ENCODE measurements at regions not wholly inside any gene's neighbourhood (a gene's known extent, or its start where the extent isn't known, plus 50 kb on each side); places are given as distances from the start of the nearest gene placed in this dataset.

DNA sequence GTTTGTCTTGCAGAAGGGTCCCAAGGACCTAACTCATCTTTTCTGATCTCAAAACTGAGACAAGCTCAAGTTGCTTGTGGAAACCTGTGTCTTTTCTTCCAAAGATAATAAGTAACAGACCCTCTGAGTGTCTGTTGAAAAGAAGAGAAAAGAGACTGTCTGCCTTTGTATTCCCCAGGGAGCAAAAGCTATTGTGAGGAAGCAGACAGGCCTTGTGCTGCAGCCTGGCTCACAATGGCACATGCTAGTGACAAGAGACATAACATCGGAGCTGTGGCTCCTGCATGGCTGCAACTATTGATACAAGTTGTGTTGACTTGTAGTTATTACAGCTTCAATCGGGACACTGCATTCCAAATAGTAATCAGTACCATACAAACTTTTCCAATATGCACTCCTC, 202.9 kb downstream of the DKK1 start:
- TF ChIP-seq, protein P1, sequence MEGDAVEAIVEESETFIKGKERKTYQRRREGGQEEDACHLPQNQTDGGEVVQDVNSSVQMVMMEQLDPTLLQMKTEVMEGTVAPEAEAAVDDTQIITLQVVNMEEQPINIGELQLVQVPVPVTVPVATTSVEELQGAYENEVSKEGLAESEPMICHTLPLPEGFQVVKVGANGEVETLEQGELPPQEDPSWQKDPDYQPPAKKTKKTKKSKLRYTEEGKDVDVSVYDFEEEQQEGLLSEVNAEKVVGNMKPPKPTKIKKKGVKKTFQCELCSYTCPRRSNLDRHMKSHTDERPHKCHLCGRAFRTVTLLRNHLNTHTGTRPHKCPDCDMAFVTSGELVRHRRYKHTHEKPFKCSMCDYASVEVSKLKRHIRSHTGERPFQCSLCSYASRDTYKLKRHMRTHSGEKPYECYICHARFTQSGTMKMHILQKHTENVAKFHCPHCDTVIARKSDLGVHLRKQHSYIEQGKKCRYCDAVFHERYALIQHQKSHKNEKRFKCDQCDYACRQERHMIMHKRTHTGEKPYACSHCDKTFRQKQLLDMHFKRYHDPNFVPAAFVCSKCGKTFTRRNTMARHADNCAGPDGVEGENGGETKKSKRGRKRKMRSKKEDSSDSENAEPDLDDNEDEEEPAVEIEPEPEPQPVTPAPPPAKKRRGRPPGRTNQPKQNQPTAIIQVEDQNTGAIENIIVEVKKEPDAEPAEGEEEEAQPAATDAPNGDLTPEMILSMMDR (conservative IDR thresholded peaks at IDR 0.05) = no peak
- TF ChIP-seq ZFX (IDR thresholded peaks at IDR 0.05) = no peak
- H3K27ac ChIP-seq = no peak overlapping the region

DNA sequence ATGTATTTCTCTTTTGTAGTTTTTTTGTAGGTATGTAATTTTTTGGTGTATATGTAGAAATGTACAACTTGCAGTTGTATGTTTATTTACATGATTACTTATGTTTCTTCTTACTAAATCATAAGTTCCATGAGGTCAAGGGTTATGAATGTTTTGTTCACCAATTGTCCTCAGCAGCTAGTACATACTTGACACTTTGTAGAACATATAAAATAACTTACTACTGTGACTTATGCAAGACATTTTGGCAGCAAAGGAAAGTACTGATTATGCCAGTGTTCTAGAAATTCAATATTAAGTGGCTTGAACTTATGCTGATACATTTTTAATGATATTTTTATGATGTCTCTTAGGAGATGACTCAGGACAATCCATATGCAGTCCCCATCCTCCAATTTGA, 209.6 kb downstream of the DKK1 start:
- TF ChIP-seq, protein P1 (conservative IDR thresholded peaks at IDR 0.05) = no peak
- no peak for TF ChIP-seq ZFX (IDR thresholded peaks at IDR 0.05)
- no peak overlapping the region for H3K27ac ChIP-seq

DNA sequence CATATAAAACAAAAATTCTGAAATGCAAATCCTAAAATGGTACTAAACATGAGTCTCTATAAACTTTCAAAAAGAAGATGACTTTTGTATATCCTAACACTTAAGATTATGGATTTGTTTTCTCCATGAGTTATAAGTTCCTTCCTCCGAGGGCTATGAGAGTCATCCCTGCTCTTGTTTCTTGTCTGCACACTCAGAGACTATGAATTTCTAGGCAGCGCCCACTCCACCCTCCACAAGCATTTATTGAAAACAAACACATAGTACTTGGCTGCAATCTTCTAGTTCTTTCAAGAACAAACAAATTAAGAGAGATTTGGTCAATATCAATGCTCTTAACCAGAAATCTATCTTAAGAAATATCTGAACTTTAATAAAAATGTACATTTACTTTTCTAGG, 211.7 kb downstream of the DKK1 start:
- TF ChIP-seq ZFX (IDR thresholded peaks at IDR 0.05) = no peak
- TF ChIP-seq, protein P1 (conservative IDR thresholded peaks at IDR 0.05) = no peak
- H3K27ac ChIP-seq = no peak overlapping the region

DNA sequence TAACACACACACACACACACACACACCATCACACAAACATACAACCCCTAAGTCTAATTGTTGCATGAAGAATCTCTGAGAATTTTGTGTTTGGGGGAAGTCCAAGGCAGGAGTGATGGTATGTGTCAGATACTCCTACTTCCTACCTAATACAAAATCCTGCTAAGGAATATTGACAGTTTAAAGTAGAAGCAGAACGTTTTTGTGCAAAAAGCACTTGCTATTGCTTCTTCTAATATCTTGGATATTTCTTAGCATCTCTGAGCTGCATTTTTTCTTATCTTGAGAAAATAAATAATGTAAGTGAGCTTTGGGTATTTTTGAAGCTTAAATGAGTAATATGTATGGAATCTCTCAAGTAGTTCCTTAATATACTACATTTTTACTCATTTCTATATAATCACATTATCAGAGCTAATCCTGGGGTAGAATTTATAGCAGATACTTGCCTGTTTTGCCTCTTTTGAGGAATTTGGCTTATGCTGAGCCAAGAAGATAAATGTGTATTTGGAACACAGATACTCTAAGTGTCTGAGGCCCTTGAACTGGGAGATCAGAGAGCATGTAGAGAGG, 212.3 kb downstream of the DKK1 start:
- TF ChIP-seq, protein P1 (conservative IDR thresholded peaks at IDR 0.05) = no peak
- no peak for TF ChIP-seq ZFX (IDR thresholded peaks at IDR 0.05)
- H3K27ac ChIP-seq = no peak overlapping the region

DNA sequence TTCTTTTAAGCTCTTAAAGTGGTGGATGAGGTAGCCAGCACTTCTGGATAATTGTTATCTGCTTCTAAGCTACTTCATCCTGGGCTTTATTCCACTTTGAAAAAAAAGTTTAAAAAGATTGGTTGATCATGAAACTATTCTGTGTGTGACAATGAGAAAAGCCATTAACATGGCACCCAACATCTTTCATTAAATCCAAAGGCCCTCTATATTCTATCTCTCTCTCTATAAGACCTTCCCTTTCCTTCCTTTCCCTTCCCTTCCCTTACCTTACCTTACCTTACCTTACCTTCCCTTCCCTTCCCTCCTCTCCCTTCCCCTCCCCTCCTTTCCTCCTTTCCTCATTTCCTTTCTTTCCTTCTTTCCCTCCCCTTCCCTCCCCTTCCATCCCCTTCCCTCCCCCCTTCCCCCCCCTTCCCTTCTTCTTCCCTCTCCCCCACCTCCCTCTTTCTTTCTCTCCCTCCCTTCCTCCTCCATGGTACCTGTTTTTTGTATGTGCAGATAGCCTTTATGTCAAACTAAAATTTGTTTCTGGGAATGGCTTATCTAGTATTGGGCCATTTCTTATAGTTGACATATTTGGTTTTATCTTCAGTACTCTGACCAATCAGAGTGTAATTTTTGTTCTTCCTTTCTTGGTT, 218.7 kb downstream of the DKK1 start:
- H3K27ac ChIP-seq = no peak overlapping the region
- no peak for TF ChIP-seq ZFX (IDR thresholded peaks at IDR 0.05)
- TF ChIP-seq, protein P1 (conservative IDR thresholded peaks at IDR 0.05) = no peak

DNA sequence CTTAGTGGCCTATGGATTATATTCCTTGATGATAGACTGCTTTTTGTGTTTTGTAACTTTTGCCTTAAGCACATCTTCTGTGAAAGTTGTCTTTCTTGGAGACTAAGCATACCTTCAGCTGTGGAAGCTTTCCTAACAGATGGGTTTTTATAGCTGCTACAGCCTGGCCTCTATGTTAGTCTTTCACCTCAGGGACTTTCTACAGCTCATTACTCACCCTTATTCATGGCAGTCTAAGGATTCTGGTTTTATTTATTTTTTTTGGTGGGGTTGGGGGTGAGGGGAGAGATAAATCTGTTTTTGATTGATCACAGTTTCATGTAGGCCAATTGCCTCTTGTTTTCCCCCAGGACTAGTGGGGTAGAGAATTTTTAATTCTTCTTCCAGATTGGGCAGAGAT, 219.9 kb downstream of the DKK1 start:
- H3K27ac ChIP-seq = no peak overlapping the region
- TF ChIP-seq ZFX (IDR thresholded peaks at IDR 0.05) = no peak
- TF ChIP-seq, protein P1 (conservative IDR thresholded peaks at IDR 0.05) = no peak

DNA sequence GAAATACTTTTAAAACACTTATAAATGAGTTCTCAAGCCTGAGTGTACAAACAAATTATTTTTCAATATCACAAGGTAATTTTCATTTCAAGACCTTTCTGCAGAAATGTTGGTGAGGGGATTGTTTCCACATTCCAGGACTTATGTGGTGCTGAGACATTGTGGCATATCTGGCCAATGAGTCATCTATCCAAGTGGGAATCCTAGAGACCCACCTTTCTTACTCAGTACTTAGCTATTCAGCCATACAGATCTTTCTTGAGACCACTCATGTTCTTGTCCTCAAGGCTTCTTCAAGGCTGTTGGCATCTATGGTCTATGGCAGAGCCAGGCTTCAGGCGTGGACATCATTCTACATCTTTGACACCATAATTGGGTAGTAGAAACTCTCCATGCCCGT, 225.4 kb downstream of the DKK1 start:
- TF ChIP-seq ZFX (IDR thresholded peaks at IDR 0.05) = no peak
- TF ChIP-seq, protein P1 (conservative IDR thresholded peaks at IDR 0.05) = no peak
- H3K27ac ChIP-seq = no peak overlapping the region

All from C4-2B (cell line).